Right atrium auricular region (tissue), 2 donors: ENCODE measurements at regions not wholly inside any gene's neighbourhood (a gene's known extent, or its start where the extent isn't known, plus 50 kb on each side); places are given as distances from the start of the nearest gene placed in this dataset.

ENCODE experiments used
- DNase-seq: peaks from one replicate; pipeline ENCODE4 v3.0.0-alpha.2; 2019; ENCODE audit warnings: low spot score
- H3K27ac ChIP-seq, 2 donors: fragments of 200-600 bp; sonication (generic); 1 replicate in 1 of 2; 2 replicates in 1 of 2; pipeline ENCODE4 v1.5.1; 2016 to 2019
- H3K27me3 ChIP-seq, 2 donors: fragments of 200-600 bp; sonication (generic); one replicate each; pipeline versions ENCODE4 v1.5.1 to v1.6.0; 2017 to 2019
- H3K36me3 ChIP-seq: fragments of 200-600 bp; sonication (generic); one replicate; pipeline ENCODE4 v1.5.1; 2016
- H3K4me1 ChIP-seq, 2 donors: fragments of 200-600 bp; sonication (generic); one replicate each; pipeline versions ENCODE4 v1.5.1 to v1.6.0; 2017 to 2019
- H3K4me3 ChIP-seq, 2 donors: fragments of 200-600 bp; sonication (generic); 1 replicate in 1 of 2; 2 replicates in 1 of 2; pipeline ENCODE4 v1.5.1; 2017 to 2019; ENCODE audit warnings: mild to moderate bottlenecking in 1 of 2, moderate library complexity in 1 of 2
- H3K9me3 ChIP-seq, 2 donors: fragments of 200-600 bp; sonication (generic); one replicate each; pipeline ENCODE4 v1.5.1; 2019
- TF ChIP-seq, protein P1 (sequence below), 2 donors: fragments of 200-600 bp; sonication (generic); IDR thresholded peaks; one replicate each; pipeline ENCODE4 v1.5.1; 2019; ENCODE audit warnings: antibody characterized with exemption in 2 of 2

DNA sequence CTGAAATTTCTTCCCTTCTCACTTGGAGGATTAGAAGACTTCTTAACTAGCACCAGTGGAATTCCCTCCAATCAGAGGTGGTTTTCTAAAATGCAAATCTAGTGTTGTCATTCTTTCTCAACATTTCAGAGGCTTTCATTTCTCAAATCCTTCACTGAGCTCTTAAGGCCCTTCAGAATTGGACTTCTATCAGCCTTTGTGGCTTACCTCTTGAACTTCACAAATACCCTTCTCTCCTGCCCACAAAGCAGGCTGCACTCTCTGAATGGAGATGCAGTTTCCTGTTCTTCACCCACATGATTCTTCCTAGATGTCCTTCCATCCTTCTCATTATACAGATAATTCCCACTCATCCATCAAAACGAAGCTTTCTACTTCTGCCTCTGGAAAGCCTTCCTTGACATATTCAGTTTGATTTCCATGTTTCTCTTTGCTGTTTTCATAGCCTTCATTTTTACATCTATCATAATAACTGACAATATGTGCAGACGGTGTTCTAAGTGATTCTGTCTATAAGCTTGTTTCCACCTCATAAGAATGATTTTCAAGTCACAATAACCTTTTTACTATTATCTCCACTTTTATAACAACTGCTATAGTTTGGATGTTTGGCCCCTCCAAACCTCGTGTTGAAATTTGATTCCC is 123.1 kb upstream of the GPR12 start:
- H3K27ac ChIP-seq, result no peak overlapping the region
- H3K27me3 ChIP-seq, result no peaks in the 10 kb centered on the region
- no peaks in the 10 kb centered on the region for H3K36me3 ChIP-seq
- no peaks in the 10 kb centered on the region for H3K4me1 ChIP-seq
- DNase-seq, result no peak
- no peak overlapping the region for H3K4me3 ChIP-seq
- TF ChIP-seq, protein P1, sequence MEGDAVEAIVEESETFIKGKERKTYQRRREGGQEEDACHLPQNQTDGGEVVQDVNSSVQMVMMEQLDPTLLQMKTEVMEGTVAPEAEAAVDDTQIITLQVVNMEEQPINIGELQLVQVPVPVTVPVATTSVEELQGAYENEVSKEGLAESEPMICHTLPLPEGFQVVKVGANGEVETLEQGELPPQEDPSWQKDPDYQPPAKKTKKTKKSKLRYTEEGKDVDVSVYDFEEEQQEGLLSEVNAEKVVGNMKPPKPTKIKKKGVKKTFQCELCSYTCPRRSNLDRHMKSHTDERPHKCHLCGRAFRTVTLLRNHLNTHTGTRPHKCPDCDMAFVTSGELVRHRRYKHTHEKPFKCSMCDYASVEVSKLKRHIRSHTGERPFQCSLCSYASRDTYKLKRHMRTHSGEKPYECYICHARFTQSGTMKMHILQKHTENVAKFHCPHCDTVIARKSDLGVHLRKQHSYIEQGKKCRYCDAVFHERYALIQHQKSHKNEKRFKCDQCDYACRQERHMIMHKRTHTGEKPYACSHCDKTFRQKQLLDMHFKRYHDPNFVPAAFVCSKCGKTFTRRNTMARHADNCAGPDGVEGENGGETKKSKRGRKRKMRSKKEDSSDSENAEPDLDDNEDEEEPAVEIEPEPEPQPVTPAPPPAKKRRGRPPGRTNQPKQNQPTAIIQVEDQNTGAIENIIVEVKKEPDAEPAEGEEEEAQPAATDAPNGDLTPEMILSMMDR (IDR thresholded peaks at IDR 0.05), result no peak
- H3K9me3 ChIP-seq, result no peaks in the 10 kb centered on the region

DNA sequence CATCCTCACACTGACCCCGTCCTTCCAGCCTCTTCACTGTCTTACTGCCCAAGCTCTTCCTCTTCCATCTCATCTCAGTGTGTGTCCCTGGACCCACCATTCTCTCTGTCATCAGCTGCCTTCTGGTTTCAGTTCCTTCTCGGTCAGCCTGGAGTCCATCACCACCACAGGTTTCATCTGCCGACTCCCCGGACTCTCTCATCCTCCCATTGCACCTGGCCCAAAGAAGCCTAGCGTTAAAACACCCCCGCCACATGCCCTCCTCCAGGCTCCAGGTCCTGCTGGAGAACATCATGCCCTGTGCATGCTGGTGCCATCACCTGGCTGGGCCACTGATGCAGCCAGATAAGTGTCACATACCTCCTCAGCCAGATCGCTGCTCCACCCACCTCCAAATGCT is 122.1 kb upstream of the GPR12 start:
- H3K4me3 ChIP-seq, result no peak overlapping the region
- no peaks in the 10 kb centered on the region for H3K36me3 ChIP-seq
- TF ChIP-seq, protein P1 (IDR thresholded peaks at IDR 0.05), result no peak
- H3K27ac ChIP-seq, result no peak overlapping the region
- DNase-seq, result no peak
- no peaks in the 10 kb centered on the region for H3K27me3 ChIP-seq
- no peaks in the 10 kb centered on the region for H3K9me3 ChIP-seq
- no peaks in the 10 kb centered on the region for H3K4me1 ChIP-seq

DNA sequence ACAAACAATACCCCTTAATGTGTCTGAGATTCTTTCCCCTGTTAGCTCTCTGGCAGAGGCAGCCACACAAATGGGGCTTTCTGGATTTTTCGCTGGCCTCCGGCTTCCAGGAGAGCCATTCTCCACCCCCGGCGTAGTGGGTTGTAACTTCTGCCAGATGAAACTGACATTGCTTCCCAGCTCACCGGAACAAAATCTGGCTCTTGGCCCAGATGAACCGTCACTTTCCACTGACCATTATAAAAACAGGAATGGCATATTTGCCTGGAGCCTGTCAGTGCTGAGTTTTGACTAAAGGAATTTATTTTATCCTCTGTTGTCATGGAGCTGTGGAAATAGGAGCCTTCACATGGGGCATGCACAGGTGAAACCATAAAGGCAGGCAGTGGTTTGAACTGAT is 120.6 kb upstream of the GPR12 start:
- H3K36me3 ChIP-seq, result no peaks in the 10 kb centered on the region
- no peak overlapping the region for H3K27ac ChIP-seq
- TF ChIP-seq, protein P1 (IDR thresholded peaks at IDR 0.05), result no peak
- no peaks in the 10 kb centered on the region for H3K27me3 ChIP-seq
- peaks cover 0 to 12% of the 10 kb centered on the region in 2 donors for H3K9me3 ChIP-seq
- H3K4me3 ChIP-seq, result no peak overlapping the region
- DNase-seq, result no peak
- no peaks in the 10 kb centered on the region for H3K4me1 ChIP-seq

DNA sequence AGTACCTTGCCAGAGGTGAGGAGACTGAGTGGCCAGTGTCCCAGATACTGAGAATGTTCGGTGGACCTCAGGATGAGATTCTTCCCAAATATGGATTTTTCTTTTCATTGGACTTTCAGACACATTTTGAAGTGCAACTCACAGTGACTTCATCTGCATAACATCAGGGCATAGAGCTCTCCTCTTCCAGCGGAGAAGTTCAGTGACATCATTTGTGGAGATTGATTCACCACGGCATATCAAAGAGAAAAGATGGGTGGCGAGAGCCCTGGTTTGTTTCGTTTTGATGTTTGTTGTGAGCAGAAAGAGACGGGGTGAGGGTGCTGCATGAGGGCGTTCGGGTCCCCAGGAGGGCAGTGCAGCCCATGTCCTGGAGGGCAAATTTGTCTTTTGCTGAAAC is 120.1 kb upstream of the GPR12 start:
- DNase-seq, result no peak
- H3K27me3 ChIP-seq, result no peaks in the 10 kb centered on the region
- no peak overlapping the region for H3K4me3 ChIP-seq

DNA sequence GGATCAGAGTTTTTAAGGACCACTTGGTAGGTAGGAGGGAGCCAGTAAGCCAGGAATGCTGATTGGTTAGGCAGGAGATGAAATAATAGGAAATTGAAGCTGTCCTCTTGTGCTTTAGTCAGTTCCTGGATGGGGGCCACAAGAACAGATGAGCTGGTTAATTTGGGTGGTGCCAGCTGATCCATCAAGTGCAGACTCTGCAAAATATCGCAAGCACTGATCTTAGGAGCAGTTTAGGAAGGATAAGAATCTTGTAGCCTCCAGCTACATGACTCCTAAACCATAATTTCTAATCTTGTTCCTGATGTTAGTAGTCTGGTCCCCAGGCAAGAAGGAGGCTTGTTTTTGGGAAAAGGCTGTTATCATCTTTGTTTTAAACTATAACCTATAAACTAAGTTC is 117.9 kb upstream of the GPR12 start:
- no peak for DNase-seq
- Histone ChIP-seq H3K36me3 (no peaks in the 10 kb centered on the region), H3K9me3 (peaks cover 0 to 14% of the 10 kb centered on the region in 2 donors), H3K4me3 (no peak overlapping the region), H3K27me3 (no peaks in the 10 kb centered on the region), H3K4me1 (no peaks in the 10 kb centered on the region), H3K27ac (no peak overlapping the region)
- TF ChIP-seq, protein P1 (IDR thresholded peaks at IDR 0.05), result no peak

More for the DNA sequence above, 120.1 kb upstream of the GPR12 start:
- Histone ChIP-seq H3K27ac (no peak overlapping the region), H3K9me3 (peaks cover 0 to 14% of the 10 kb centered on the region in 2 donors), H3K36me3 (no peaks in the 10 kb centered on the region), H3K4me1 (no peaks in the 10 kb centered on the region)
- TF ChIP-seq, protein P1 (IDR thresholded peaks at IDR 0.05), result no peak

DNA sequence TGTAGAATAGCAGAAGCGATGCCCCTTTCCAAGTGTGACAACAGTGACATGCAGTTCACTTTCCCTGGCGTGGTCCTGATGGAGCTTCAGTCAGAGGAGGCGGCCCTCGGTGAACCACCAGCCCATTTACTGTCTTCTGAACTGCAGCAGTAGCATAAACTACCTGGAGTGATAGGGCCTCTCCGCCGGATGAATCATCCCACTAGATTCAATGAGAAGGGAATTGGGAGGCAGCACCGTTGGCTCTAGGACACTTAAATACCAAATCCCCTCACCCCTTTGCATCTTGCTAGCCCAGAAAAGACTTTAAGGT is 112.8 kb upstream of the GPR12 start:
- no peaks in the 10 kb centered on the region for H3K4me1 ChIP-seq
- no peak overlapping the region for H3K4me3 ChIP-seq
- TF ChIP-seq, protein P1 (IDR thresholded peaks at IDR 0.05), result no peak
- H3K9me3 ChIP-seq, result peaks cover 0 to 14% of the 10 kb centered on the region in 2 donors
- H3K27ac ChIP-seq, result no peak overlapping the region
- no peaks in the 10 kb centered on the region for H3K27me3 ChIP-seq
- no peak for DNase-seq
- no peaks in the 10 kb centered on the region for H3K36me3 ChIP-seq
